GM13977 (cell line): ENCODE measurements at regions not wholly inside any gene's neighbourhood (a gene's known extent, or its start where the extent isn't known, plus 50 kb on each side); places are given as distances from the start of the nearest gene placed in this dataset.

Source experiments
- DNase-seq: peaks from one replicate; pipeline ENCODE4 v3.0.0; 2012; ENCODE audit warnings: low spot score
- CTCF ChIP-seq: IDR thresholded peaks from 2 replicates; pipeline ENCODE4 v1.5.1; 2012; ENCODE audit warnings: mild to moderate bottlenecking, control low read depth; ENCODE audit not compliant: insufficient read depth; ENCODE audit errors: extremely low read depth, missing control alignments
- in situ Hi-C: fragments of 300-500 bp; cut with MboI; formaldehyde crosslinking; loops from one replicate; pipeline ENCODE4 v1.12.0; 2022; ENCODE audit warnings: low sequenced_read_pairs, low pct_unique_long_range_greater_than_20kb, mixed read lengths, inconsistent platforms; ENCODE audit not compliant: unreplicated experiment

GRCh38 chr5:92922231-92922967 lies 658.6 kb downstream of the NR2F1-AS1 start:
- in situ Hi-C loops, result no loop called here
- DNase-seq, result no peak
- no peak for TF ChIP-seq CTCF

GRCh38 chr5:92917044-92917443 lies 664.0 kb downstream of the NR2F1-AS1 start:
- in situ Hi-C loops, result no loop called here
- DNase-seq, result no peak
- no peak for TF ChIP-seq CTCF

GRCh38 chr5:92916036-92916435 lies 665.0 kb downstream of the NR2F1-AS1 start:
- in situ Hi-C loops, result no loop called here
- TF ChIP-seq CTCF, result no peak
- no peak for DNase-seq

GRCh38 chr5:92912283-92912682 lies 668.7 kb downstream of the NR2F1-AS1 start:
- DNase-seq, result no peak
- in situ Hi-C loops, result no loop called here

GRCh38 chr5:92911851-92912250 lies 669.2 kb downstream of the NR2F1-AS1 start:
- TF ChIP-seq CTCF, result no peak
- DNase-seq, result no peak
- in situ Hi-C loops, result no loop called here

More at GRCh38 chr5:92912283-92912682, 668.7 kb downstream of the NR2F1-AS1 start:
- TF ChIP-seq CTCF, result no peak

GRCh38 chr5:92911293-92911692 lies 669.7 kb downstream of the NR2F1-AS1 start:
- TF ChIP-seq CTCF, result no peak
- in situ Hi-C loops, result no loop called here
- DNase-seq, result no peak

- DNase-seq, result no peak
- peak; percentile 54 for TF ChIP-seq CTCF
- in situ Hi-C loops, result no loop called here
These were observed 671.4 kb downstream of the NR2F1-AS1 start for GRCh38 chr5:92909602-92909962.
